GM12878 (cell line): ENCODE measurements at regions not wholly inside any gene's neighbourhood (a gene's known extent, or its start where the extent isn't known, plus 50 kb on each side); places are given as distances from the start of the nearest gene placed in this dataset.

ENCODE experiments used
- ATAC-seq: fragments of 200-7000 bp; cut with Tn5 transposase; 3 replicates; pipeline ENCODE4 v1.9.1; 2020; ENCODE audit warnings: mild to moderate bottlenecking, moderate library complexity
- BruUV-seq: library from RNA; stranded (reverse); fragments of 400-500 nt; replicated peaks from 2 replicates; lab custom pipeline; 2021; lab: Mats Ljungman, UMichigan
- CTCF ChIA-PET: fragments of 300-600 bp; sonication (Branson Sonifier 250); formaldehyde crosslinking; extraction: SDS; loops from one replicate; lab custom pipeline; 2021; ENCODE audit warnings: inconsistent platforms; lab: Yijun Ruan, JAX
- POLR2A ChIA-PET: fragments of 350-600 bp; formaldehyde crosslinking; extraction: SDS; loops from one replicate; lab custom pipeline; 2021; ENCODE audit warnings: inconsistent platforms; lab: Charles Lee
- RAD21 ChIA-PET: fragments of 300-600 bp; sonication (Branson Sonifier 250); formaldehyde crosslinking; loops from one replicate; lab custom pipeline; 2023; ENCODE audit warnings: antibody characterized with exemption; ENCODE audit not compliant: unreplicated experiment; lab: Charles Lee
- SMC1A ChIA-PET: fragments of 300-600 bp; sonication (Branson Sonifier 250); formaldehyde crosslinking; loops from one replicate; lab custom pipeline; 2023; ENCODE audit not compliant: unreplicated experiment, uncharacterized antibody; lab: Charles Lee
- DNase-seq: peaks from one replicate; pipeline ENCODE4 v3.0.0-alpha.2; 2011; ENCODE audit warnings: low read depth, low spot score
- FAIRE-seq: peaks from 3 replicates; lab custom pipeline; 2011; peaks lifted over from hg19 to GRCh38; lab: Jason Lieb, UNC
- H2AFZ ChIP-seq: 2 replicates; pipeline ENCODE4 v1.6.0; 2011; ENCODE audit warnings: low read depth, low read length, control low read depth; ENCODE audit not compliant: control insufficient read depth
- H3K27ac ChIP-seq: 2 replicates; pipeline ENCODE4 v1.5.1; 2011; ENCODE audit warnings: control low read depth; ENCODE audit not compliant: control insufficient read depth, insufficient read depth
- H3K27me3 ChIP-seq, 2 experiments: replicated peaks in 1 of 2; 2 replicates each; pipeline versions ENCODE4 v1.6.0 to v1.6.1; 2011; ENCODE audit warnings: low read length in 1 of 2; ENCODE audit not compliant: control insufficient read depth in 2 of 2, insufficient read depth in 2 of 2
- H3K36me3 ChIP-seq, 2 experiments: 2 replicates each; pipeline ENCODE4 v1.5.1; 2011; ENCODE audit warnings: low read length in 1 of 2; ENCODE audit not compliant: control insufficient read depth in 2 of 2, insufficient read depth in 2 of 2
- H3K4me1 ChIP-seq: 2 replicates; pipeline ENCODE4 v1.6.1; 2011; ENCODE audit warnings: mild to moderate bottlenecking, low read length, moderate library complexity, mixed read lengths; ENCODE audit not compliant: control insufficient read depth, insufficient read depth
- H3K4me2 ChIP-seq: 2 replicates; pipeline ENCODE4 v1.6.0; 2011; ENCODE audit warnings: control low read depth; ENCODE audit not compliant: control insufficient read depth, insufficient read depth
- H3K4me3 ChIP-seq: fragments of 200-600 bp; sonication (generic); 2 replicates; pipeline ENCODE4 v1.5.1; 2016
- H3K79me2 ChIP-seq: 2 replicates; pipeline ENCODE4 v1.6.0; 2011; ENCODE audit warnings: low read length; ENCODE audit not compliant: control insufficient read depth, insufficient read depth
- H3K9ac ChIP-seq: 2 replicates; pipeline ENCODE4 v1.8.0; 2011; ENCODE audit warnings: low read length, control low read depth, mixed read lengths; ENCODE audit not compliant: control insufficient read depth, insufficient read depth
- H3K9me3 ChIP-seq: replicated peaks from 3 replicates; pipeline ENCODE4 v1.5.1; 2011; ENCODE audit warnings: mild to moderate bottlenecking, low read length; ENCODE audit not compliant: control insufficient read depth, insufficient read depth
- H4K20me1 ChIP-seq: 2 replicates; pipeline ENCODE4 v1.6.0; 2011; ENCODE audit not compliant: control insufficient read depth, insufficient read depth
- CHD4 ChIP-seq: fragments of 200-600 bp; sonication (generic); IDR thresholded peaks from 2 replicates; pipeline ENCODE4 v1.6.1; 2016; ENCODE audit warnings: mild to moderate bottlenecking
- HDGF ChIP-seq: fragments of 450-650 bp; IDR thresholded peaks from 2 replicates; pipeline ENCODE4 v1.6.1; 2016; ENCODE audit warnings: antibody characterized with exemption
- JUND ChIP-seq: IDR thresholded peaks from 2 replicates; pipeline ENCODE4 v1.6.1; 2012; ENCODE audit warnings: low read depth, mild to moderate bottlenecking, low read length, improper control_type of control experiment, moderate library complexity
- NBN ChIP-seq: fragments of 450-650 bp; IDR thresholded peaks from 2 replicates; pipeline ENCODE4 v1.6.1; 2016
- RBBP5 ChIP-seq: fragments of 200-600 bp; sonication (generic); conservative IDR thresholded peaks from 2 replicates; pipeline ENCODE4 v1.6.1; 2016
- TAF1 ChIP-seq: IDR thresholded peaks from 2 replicates; pipeline ENCODE4 v1.6.1; 2011; ENCODE audit warnings: mild to moderate bottlenecking, low read depth, low read length, borderline replicate concordance
- YY1 ChIP-seq: IDR thresholded peaks from 2 replicates; pipeline ENCODE4 v1.6.1; 2011; ENCODE audit warnings: low read depth, mild to moderate bottlenecking, low read length
- WGBS: methylation state at CpG from one replicate; pipeline ENCODE4 v1.1.6; 2016; ENCODE audit warnings: low lambda C conversion rate; ENCODE audit not compliant: insufficient replicate concordance, insufficient coverage; ENCODE audit errors: missing lambda C conversion rate; 5-methylcytosine and 5-hydroxymethylcytosine counted together
- in situ Hi-C: fragments of 300-500 bp; cut with MboI; formaldehyde crosslinking; loops from 9 replicates; pipeline ENCODE4 v1.14.3; 2018; ENCODE audit warnings: mixed read lengths
- intact Hi-C: fragments of 100-400 bp; cut with micrococcal nuclease; formaldehyde crosslinking; loops from one replicate; pipeline ENCODE4 v1.14.2; 2022; ENCODE audit not compliant: unreplicated experiment
- TF ChIP-seq, protein P1 (sequence below): fragments of 450-650 bp; formaldehyde crosslinking; IDR thresholded peaks from 2 replicates; pipeline ENCODE4 v1.4.0; 2022; ENCODE audit warnings: mild to moderate bottlenecking, moderate library complexity

DNA sequence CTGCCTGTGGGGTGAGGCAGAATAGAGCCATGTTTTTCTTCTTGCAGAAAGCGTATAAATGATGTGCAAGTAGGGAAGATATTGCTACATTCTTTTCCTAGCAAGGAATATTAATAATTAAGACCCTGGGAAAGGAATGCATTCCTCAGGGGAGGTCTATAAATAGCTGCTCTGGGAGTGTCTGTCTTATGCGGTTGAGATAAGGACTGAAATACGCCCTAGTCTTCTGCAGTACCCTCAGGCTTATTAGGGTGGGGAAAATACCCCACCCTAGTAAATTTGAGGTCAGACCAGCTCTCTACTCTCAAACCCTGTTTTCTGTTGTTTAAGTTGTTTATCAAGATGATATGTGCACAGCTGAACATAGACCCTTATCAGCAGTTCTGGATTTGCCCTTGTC is 155.9 kb upstream of the HMCN1 start:
- Histone ChIP-seq H2AFZ (no peak overlapping the region), H3K79me2 (no peaks in the 10 kb centered on the region), H3K27ac (no peak overlapping the region), H3K4me1 (no peaks in the 10 kb centered on the region), H3K4me3 (no peak overlapping the region), H3K9me3 (peaks cover 3% of the 10 kb centered on the region; the same call in 2 of the 3 replicates), H3K4me2 (no peak overlapping the region), H3K9ac (no peak overlapping the region), H3K36me3 (no peaks in the 10 kb centered on the region), H4K20me1 (no peaks in the 10 kb centered on the region), H3K27me3 (no peaks in the 10 kb centered on the region)
- 70% methylated on average over 3 of the region's 3 CpGs for WGBS
- CTCF ChIA-PET: no interaction called here
- in situ Hi-C loops: no loop called here
- SMC1A ChIA-PET: no interaction called here
- BruUV-seq: no TSS peak
- FAIRE-seq (no peak), DNase-seq (no peak), ATAC-seq (no peak)
- POLR2A ChIA-PET: no interaction called here
- TF ChIP-seq RBBP5: no peak
- TF ChIP-seq JUND: no peak
- TF ChIP-seq NBN: no peak
- TF ChIP-seq HDGF: no peak
- TF ChIP-seq, protein P1, sequence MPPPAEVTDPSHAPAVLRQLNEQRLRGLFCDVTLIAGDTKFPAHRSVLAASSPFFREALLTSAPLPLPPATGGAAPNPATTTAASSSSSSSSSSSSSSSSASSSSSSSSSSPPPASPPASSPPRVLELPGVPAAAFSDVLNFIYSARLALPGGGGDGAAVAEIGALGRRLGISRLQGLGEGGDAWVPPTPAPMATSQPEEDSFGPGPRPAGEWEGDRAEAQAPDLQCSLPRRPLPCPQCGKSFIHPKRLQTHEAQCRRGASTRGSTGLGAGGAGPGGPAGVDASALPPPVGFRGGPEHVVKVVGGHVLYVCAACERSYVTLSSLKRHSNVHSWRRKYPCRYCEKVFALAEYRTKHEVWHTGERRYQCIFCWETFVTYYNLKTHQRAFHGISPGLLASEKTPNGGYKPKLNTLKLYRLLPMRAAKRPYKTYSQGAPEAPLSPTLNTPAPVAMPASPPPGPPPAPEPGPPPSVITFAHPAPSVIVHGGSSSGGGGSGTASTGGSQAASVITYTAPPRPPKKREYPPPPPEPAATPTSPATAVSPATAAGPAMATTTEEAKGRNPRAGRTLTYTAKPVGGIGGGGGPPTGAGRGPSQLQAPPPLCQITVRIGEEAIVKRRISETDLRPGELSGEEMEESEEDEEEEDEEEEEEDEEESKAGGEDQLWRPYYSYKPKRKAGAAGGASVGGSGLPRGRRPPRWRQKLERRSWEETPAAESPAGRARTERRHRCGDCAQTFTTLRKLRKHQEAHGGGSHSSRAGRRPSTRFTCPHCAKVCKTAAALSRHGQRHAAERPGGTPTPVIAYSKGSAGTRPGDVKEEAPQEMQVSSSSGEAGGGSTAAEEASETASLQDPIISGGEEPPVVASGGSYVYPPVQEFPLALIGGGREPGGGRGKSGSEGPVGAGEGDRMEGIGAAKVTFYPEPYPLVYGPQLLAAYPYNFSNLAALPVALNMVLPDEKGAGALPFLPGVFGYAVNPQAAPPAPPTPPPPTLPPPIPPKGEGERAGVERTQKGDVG: no peak
- TF ChIP-seq TAF1: no peak
- no peak for TF ChIP-seq CHD4
- TF ChIP-seq YY1: no peak
- RAD21 ChIA-PET: no interaction called here
- intact Hi-C loops: no loop called here
